HG03571 (cell line): ENCODE measurements at regions not wholly inside any gene's neighbourhood (a gene's known extent, or its start where the extent isn't known, plus 50 kb on each side); places are given as distances from the start of the nearest gene placed in this dataset.

Experiments used
- ATAC-seq: cut with Tn5 transposase; IDR thresholded peaks from one replicate; pipeline ENCODE4 v1.9.1; 2021; ENCODE audit not compliant: unreplicated experiment

GRCh38 chr5:124664287-124664686, 82.2 kb downstream of the ZNF608 start:
- ATAC-seq: no peak

GRCh38 chr5:124663101-124663506, 83.3 kb downstream of the ZNF608 start:
- no peak for ATAC-seq

- ATAC-seq: no peak
Observed at GRCh38 chr5:124662181-124662781, 84.2 kb downstream of the ZNF608 start.

DNA sequence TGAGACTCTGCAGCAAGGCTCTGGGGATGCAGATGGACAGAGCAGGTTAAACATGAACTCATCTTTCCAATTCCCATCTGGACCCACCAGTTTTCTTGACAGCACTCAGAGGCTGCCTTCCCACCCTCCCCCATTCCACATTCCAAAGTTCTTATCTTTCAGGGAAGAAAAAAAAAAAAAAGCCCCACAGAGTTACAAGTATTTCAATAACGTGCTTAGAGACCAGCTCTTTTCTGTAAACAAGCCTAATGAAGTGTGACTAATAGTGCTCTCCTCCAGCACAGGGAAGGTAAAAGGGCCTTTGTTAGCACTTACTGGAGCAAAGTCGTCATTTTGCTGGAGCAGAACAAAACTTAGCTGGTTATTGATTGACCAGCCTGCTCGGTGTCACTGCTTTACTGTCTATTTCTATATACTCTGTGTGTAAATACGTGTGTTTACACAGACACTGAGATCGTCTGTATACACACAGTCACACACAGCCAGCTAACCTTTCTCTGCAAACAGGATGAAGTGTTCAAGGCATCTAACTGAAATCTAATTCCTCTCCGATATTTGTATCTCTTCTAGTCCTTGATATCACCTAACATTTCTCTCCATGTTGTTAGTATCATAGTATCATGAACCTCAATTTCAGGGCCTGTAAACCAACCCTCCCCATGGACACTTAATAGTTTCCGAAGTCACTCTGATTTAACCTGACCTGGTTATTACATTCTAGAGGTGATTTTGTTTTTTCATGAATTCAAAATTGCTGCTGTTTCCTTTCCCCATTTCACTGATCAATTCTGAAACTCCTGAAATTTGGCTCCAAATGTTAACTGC, 84.9 kb downstream of the ZNF608 start:
- ATAC-seq: peak; percentile 57

- ATAC-seq: no peak
Observed at GRCh38 chr5:124660229-124661093, 86.0 kb downstream of the ZNF608 start.

- ATAC-seq: no peak
Observed at GRCh38 chr5:124659798-124660197, 86.6 kb downstream of the ZNF608 start.

- ATAC-seq: no peak
Observed at GRCh38 chr5:124658867-124659557, 87.4 kb downstream of the ZNF608 start.

GRCh38 chr5:124655921-124656511, 90.4 kb downstream of the ZNF608 start:
- ATAC-seq: no peak

DNA sequence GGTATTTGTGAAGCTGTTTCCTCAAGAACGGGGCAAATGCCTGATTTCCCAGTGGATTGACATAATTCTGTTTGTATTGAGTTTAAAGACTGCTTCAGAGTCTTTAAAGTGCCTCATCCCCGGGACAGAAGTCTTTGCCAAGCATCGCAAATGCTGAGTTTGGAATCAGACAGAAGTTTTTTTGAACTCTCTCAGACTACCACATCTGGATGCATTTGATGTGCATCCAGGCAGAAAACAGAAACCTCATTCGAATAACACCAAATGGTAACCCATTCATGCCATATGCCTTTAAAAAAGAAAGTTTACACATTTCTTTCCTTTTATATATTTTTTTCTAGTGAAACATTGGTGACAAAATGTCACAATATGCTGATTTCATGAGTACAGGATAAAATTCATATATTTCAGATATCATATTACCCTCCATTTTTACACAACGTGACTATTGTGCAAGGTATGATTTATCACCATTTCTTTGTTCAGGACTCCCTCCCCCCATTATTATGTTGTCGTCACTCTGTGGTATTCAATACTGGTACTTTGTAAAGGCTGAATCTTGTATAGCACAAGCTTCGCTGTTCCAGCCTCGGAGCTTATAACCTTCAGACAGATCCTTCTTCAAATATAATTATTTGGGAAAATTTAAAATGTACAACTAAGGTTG, 91.1 kb downstream of the ZNF608 start:
- no peak for ATAC-seq

DNA sequence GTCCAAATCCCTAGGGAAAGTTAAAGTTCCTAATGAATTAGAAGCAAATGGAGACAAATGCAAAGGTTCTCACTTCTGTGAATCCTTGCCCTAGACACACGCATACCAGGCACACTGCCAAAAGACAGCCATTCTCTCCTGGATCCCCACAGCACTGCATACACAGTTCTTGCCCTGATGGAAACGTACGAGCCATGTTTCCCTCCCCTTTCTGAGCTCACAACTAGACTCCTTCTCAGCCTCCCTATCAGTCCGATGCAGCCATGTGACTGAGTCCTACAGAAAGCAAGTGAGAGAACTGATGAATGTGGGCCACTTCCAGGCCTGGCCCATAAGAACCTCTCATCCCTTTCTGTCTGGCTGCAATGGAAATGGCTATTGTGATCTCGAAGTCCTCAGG, 92.0 kb downstream of the ZNF608 start:
- ATAC-seq: no peak

GRCh38 chr5:124653666-124654065, 92.8 kb downstream of the ZNF608 start:
- ATAC-seq: no peak

- no peak for ATAC-seq
Observed at GRCh38 chr5:124652892-124653441, 93.5 kb downstream of the ZNF608 start.

- no peak for ATAC-seq
Observed at GRCh38 chr5:124652514-124652819, 94.0 kb downstream of the ZNF608 start.

- ATAC-seq: no peak
Observed at GRCh38 chr5:124651663-124652513, 94.6 kb downstream of the ZNF608 start.

DNA sequence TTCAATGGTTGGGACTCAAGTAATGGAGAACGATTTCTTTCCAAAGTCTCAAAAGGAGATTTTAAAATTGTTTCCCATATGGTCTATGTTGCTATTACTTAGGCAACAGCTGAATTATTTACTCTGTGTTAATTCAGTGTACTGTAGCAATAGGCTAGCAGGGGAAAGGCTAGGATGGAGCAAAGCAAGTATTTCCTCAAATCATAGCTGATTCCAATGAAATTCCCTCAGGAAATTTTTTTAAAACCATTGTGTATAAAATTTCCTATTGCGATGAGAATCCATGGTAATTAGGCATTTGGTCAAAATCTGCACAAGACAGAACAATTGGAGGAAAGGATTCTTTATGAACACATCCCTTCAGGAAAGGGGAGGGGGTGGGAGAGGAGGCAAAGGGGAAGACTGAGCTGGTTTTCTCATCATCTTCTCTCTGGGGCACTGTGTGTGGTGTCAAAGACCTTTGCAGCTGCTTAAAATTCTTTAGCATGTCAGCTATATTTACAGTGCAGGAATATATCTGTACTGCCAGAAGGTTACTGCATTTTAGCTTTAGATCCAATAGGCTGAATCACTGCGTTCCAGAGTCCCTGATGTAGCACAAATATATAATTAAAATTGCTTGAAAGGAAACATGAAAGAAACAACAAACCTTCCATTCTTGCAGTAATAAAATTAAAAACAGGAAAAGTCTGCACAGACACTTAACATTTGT, 95.3 kb downstream of the ZNF608 start:
- no peak for ATAC-seq

DNA sequence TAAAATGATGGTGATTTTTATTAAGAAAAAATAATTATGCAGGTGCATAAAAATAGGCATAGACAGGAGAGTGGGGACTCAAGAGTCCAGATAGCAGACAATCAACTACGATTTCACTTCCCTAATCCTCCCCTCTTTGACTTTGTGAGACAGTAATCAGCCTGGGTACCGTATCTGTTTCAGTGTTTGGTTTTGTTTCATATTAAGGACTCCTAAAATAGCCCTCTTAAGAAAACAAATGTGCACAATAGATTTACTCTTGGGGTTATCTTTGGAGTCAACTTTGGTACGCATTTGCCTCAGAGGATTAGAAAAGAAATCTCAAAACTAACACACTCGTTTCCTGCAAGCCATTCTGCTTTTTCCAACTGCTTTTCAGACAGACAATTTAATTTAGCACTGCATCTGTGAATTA, 96.3 kb downstream of the ZNF608 start:
- ATAC-seq: peak; percentile 52

- ATAC-seq: peak; percentile 72
Observed at GRCh38 chr5:124649491-124650146, 96.8 kb downstream of the ZNF608 start.

DNA sequence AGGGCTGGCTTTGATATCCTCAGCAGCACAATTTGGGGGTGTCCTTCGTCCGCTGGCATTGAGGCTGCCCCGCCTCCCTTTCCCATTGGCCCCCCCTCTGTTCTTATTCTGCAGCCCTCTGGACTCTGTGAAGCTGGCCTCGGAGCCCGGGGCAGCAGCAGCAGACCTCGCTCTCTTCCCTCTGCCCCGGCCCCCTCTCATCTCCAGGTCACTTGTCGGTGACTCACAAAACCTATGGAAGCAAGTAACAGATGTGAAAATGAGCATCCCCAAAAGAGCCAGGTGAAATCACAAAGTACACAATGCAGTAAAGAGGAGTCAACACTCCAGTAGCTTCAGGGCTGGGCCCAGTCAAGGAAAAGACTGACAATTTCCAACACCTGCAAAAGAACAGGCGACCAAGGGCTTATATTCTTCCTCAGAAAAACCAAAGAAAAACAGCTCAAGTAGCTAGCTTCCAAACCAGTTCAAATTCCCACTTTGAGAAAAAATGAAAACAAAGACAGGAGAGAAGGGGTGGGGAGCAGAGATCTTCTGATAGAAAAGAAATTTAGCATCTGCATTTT, 97.5 kb downstream of the ZNF608 start:
- ATAC-seq: no peak
